ENCODE measurements at regions not wholly inside any gene's neighbourhood (a gene's known extent, or its start where the extent isn't known, plus 50 kb on each side); places are given as distances from the start of the nearest gene placed in this dataset.

GRCh38 chr11:15336021-15336420 is 221.3 kb downstream of the INSC start:
- TF ChIP-seq CTCF (IDR thresholded peaks at IDR 0.05; ENCODE audit: poor library complexity): no peak
- no peak for TF ChIP-seq EZH2 (IDR thresholded peaks at IDR 0.05; ENCODE audit: borderline replicate concordance)
- no peak for TF ChIP-seq EZH2phosphoT487 (IDR thresholded peaks at IDR 0.05; ENCODE audit: low read depth, severe bottlenecking, unreplicated experiment)
